ENCODE measurements at regions not wholly inside any gene's neighbourhood (a gene's known extent, or its start where the extent isn't known, plus 50 kb on each side); places are given as distances from the start of the nearest gene placed in this dataset.

- no peaks in the 10 kb centered on the region; the same call in 1 of the 2 replicates for H3K23me2 ChIP-seq (ENCODE audit: low read depth, low read length)
- no peak overlapping the region for H2BK15ac ChIP-seq (ENCODE audit: low read length)
- H4K8ac ChIP-seq (ENCODE audit: extremely low read depth, insufficient read depth, low read length), result no peak overlapping the region
- 94% methylated on average over 6 of the region's 6 CpGs; no CpG with 5 or more reads in 1 of the 2 experiments for WGBS, 2 experiments (ENCODE audit: extremely low coverage in 1 of 2, insufficient coverage in 1 of 2, insufficient read length in 1 of 2, insufficient replicate concordance in 2 of 2, low coverage in 1 of 2, low lambda C conversion rate in 2 of 2, missing lambda C conversion rate in 1 of 2)
- H2BK5ac ChIP-seq (ENCODE audit: low read depth, low read length), result no peak overlapping the region
- H3K23ac ChIP-seq (ENCODE audit: insufficient read length), result no peak overlapping the region
- H2AK5ac ChIP-seq (ENCODE audit: low read depth, low read length), result no peak overlapping the region
- H3K79me1 ChIP-seq (ENCODE audit: low read depth, low read length), result no peaks in the 10 kb centered on the region
- FAIRE-seq (no peak), DNase-seq (ENCODE audit: low read depth in 1 of 2, low spot score in 2 of 2) (no peak)
- no peaks in the 10 kb centered on the region for H3K79me2 ChIP-seq (ENCODE audit: control insufficient read depth in 1 of 2, insufficient read depth in 2 of 2, low read length in 2 of 2)
- H3K4me1 ChIP-seq (replicated peaks in 1 of 4; ENCODE audit: control insufficient read depth in 3 of 4, insufficient read depth in 4 of 4, low read length in 3 of 4), result no peaks in the 10 kb centered on the region
- H3K27ac ChIP-seq (ENCODE audit: low read depth, low read length), result no peak overlapping the region
- no peak overlapping the region for H4K5ac ChIP-seq (ENCODE audit: insufficient read length, low read depth, low read length)
- H3K36me3 ChIP-seq (ENCODE audit: control insufficient read depth in 2 of 4, insufficient read depth in 4 of 4, low read length in 3 of 4), result no peaks in the 10 kb centered on the region
- H4K91ac ChIP-seq (replicated peaks; ENCODE audit: insufficient read length, low read length), result no peak overlapping the region
- no peak overlapping the region for H2BK120ac ChIP-seq (replicated peaks; ENCODE audit: low read depth, low read length)
- ChIA-PET POLR2A (ENCODE audit: partially characterized antibody) (no interaction called here), CTCF (ENCODE audit: partially characterized antibody) (no interaction called here)
- no peaks in the 10 kb centered on the region for H3K27me3 ChIP-seq (replicated peaks in 1 of 4; ENCODE audit: control insufficient read depth in 3 of 4, extremely low read depth in 1 of 4, insufficient read depth in 3 of 4, low read length in 3 of 4)
- no peak overlapping the region for H3K18ac ChIP-seq (ENCODE audit: extremely low read depth, low read length)
- H3K14ac ChIP-seq (ENCODE audit: insufficient read length), result no peak overlapping the region
- no peak overlapping the region for H3K4ac ChIP-seq (replicated peaks; ENCODE audit: insufficient read length, low read depth, low read length)
- no peak overlapping the region for H2AFZ ChIP-seq (ENCODE audit: low read length)
- H2BK20ac ChIP-seq (ENCODE audit: low read length), result no peak overlapping the region
- H3K56ac ChIP-seq (replicated peaks; ENCODE audit: insufficient read length, low read depth, low read length), result no peak overlapping the region
- no peaks in the 10 kb centered on the region for H4K20me1 ChIP-seq (replicated peaks in 1 of 2; ENCODE audit: control insufficient read depth in 1 of 2, insufficient read depth in 2 of 2, low read length in 2 of 2)
- no peak overlapping the region for H3K4me3 ChIP-seq (ENCODE audit: extremely low read depth in 1 of 4, insufficient read depth in 2 of 4, low read depth in 3 of 4, low read length in 4 of 4)
- no peak overlapping the region for H3K9ac ChIP-seq (replicated peaks in 1 of 4; ENCODE audit: extremely low read depth in 1 of 4, low read depth in 3 of 4, low read length in 3 of 4)
- H2BK12ac ChIP-seq (ENCODE audit: low read depth, low read length), result no peak overlapping the region
- H3K9me3 ChIP-seq (ENCODE audit: insufficient read depth in 2 of 2, low read depth in 1 of 2, low read length in 1 of 2), result no peaks in the 10 kb centered on the region
- no peak overlapping the region for H3K4me2 ChIP-seq (ENCODE audit: insufficient read depth in 1 of 2, low read depth in 2 of 2, low read length in 2 of 2)
- no peak for TF ChIP-seq SIX5 (IDR thresholded peaks at IDR 0.05; ENCODE audit: low read depth, low read length)
- no peak for TF ChIP-seq ATF3 (IDR thresholded peaks at IDR 0.05; ENCODE audit: insufficient read depth, low read depth, low read length)
- no peak for TF ChIP-seq MAFK (IDR thresholded peaks at IDR 0.05; ENCODE audit: low read depth, low read length)
- TF ChIP-seq CBX5 (IDR thresholded peaks at IDR 0.05; ENCODE audit: low read depth, low read length), result no peak
- TF ChIP-seq NANOG (IDR thresholded peaks at IDR 0.05; ENCODE audit: insufficient read depth, low read depth, low read length, poor library complexity, severe bottlenecking), result no peak
- TF ChIP-seq MAX (IDR thresholded peaks at IDR 0.05), result no peak
Observed at GRCh38 chr2:6589150-6589549, 276.6 kb downstream of the CMPK2 start.

Data from H1 (cell line).